Caco-2 (cell line): ENCODE measurements at regions not wholly inside any gene's neighbourhood (a gene's known extent, or its start where the extent isn't known, plus 50 kb on each side); places are given as distances from the start of the nearest gene placed in this dataset.

Experiments
- BruUV-seq: library from RNA; stranded (reverse); fragments of 400-500 nt; replicated peaks from 2 replicates; lab custom pipeline; 2021; lab: Mats Ljungman, UMichigan
- CTCF ChIA-PET: fragments of 300-600 bp; sonication (Branson Sonifier 250); formaldehyde crosslinking; loops from one replicate; lab custom pipeline; 2022; ENCODE audit warnings: antibody characterized with exemption; lab: Charles Lee
- POLR2A ChIA-PET: fragments of 300-600 bp; sonication (Branson Sonifier 250); formaldehyde crosslinking; loops from one replicate; lab custom pipeline; 2022; ENCODE audit warnings: antibody characterized with exemption; lab: Charles Lee
- DNase-seq, 2 experiments: peaks; one replicate each; pipeline versions ENCODE4 v3.0.0 to v3.0.0-alpha.2; 2020 to 2022
- H3K27me3 ChIP-seq: replicated peaks from 2 replicates; pipeline ENCODE4 v1.6.0; 2011; ENCODE audit warnings: low read length; ENCODE audit not compliant: control insufficient read depth, insufficient read depth
- H3K36me3 ChIP-seq: 2 replicates; pipeline ENCODE4 v1.5.1; 2011; ENCODE audit warnings: low read length; ENCODE audit not compliant: control insufficient read depth, insufficient read depth
- H3K4me1 ChIP-seq: fragments of 250-450 bp; sonication (Bioruptor Pico); 2 replicates; pipeline ENCODE4 v1.5.1; 2020; ENCODE audit warnings: mild to moderate bottlenecking
- H3K4me3 ChIP-seq: 2 replicates; pipeline ENCODE4 v1.5.1; 2011; ENCODE audit warnings: low read depth, mild to moderate bottlenecking, control low read depth, low read length
- H3K9me3 ChIP-seq: fragments of 250-450 bp; sonication (Bioruptor Pico); 2 replicates; pipeline ENCODE4 v1.5.1; 2020; ENCODE audit warnings: mild to moderate bottlenecking, moderate library complexity
- H3K27ac Mint-ChIP-seq: one replicate; pipeline ENCODE4 v1.8.0; 2022; ENCODE audit warnings: mixed read lengths; ENCODE audit not compliant: unreplicated experiment
- H3K27me3 Mint-ChIP-seq: one replicate; pipeline ENCODE4 v1.8.0; 2022; ENCODE audit warnings: mixed read lengths; ENCODE audit not compliant: insufficient read depth, unreplicated experiment
- H3K36me3 Mint-ChIP-seq: one replicate; pipeline ENCODE4 v1.8.0; 2022; ENCODE audit warnings: mild to moderate bottlenecking, mixed read lengths; ENCODE audit not compliant: insufficient read depth, unreplicated experiment
- H3K4me1 Mint-ChIP-seq: one replicate; pipeline ENCODE4 v1.8.0; 2022; ENCODE audit warnings: low read depth, mixed read lengths; ENCODE audit not compliant: unreplicated experiment
- H3K4me3 Mint-ChIP-seq: one replicate; pipeline ENCODE4 v1.8.0; 2022; ENCODE audit warnings: mild to moderate bottlenecking, moderate library complexity, mixed read lengths; ENCODE audit not compliant: unreplicated experiment
- H3K9me3 Mint-ChIP-seq: one replicate; pipeline ENCODE4 v1.8.0; 2022; ENCODE audit warnings: mixed read lengths; ENCODE audit not compliant: unreplicated experiment
- intact Hi-C: fragments of 100-400 bp; cut with micrococcal nuclease; formaldehyde crosslinking; loops from one replicate; pipeline ENCODE4 v1.10.0; 2022; ENCODE audit not compliant: unreplicated experiment
- TF ChIP-seq, protein P1 (sequence below), 2 experiments: fragments of 200-600 bp in 1 of 2; IDR thresholded peaks; 1 replicate in 1 of 2; 2 replicates in 1 of 2; pipeline versions ENCODE4 v1.5.1 to v1.8.0; 2011 to 2022; ENCODE audit warnings: antibody characterized with exemption in 1 of 2, control low read depth in 1 of 2, inconsistent platforms in 1 of 2, low read depth in 1 of 2, low read length in 1 of 2, mild to moderate bottlenecking in 1 of 2, moderate library complexity in 1 of 2; ENCODE audit not compliant: insufficient read depth in 1 of 2, severe bottlenecking in 1 of 2, unreplicated experiment in 1 of 2

DNA sequence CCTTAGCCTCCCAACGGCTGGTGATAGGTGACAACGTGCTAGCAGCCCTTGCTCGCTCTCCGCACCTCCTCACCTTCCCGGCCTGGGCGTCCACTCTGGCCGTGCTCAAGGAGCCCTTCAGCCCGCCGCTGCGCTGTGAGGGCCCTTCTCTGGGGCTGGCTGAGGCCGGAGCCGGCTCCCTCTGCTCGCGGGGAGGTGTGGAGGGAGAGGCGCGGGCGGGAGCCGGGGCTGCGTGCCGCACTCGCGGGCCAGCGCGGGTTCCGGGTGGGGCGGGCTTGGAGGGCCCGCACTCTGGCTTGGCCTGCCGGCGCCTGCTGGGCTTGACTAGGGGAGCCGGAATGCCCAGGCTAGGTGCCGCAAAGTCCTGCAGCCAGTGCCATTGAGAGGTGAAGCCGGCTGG lies 131.1 kb downstream of the CCER1 start:
- no TSS peak for BruUV-seq
- Mint-ChIP-seq H3K4me3 (no peak overlapping the region), H3K4me1 (no peaks in the 10 kb centered on the region), H3K27ac (no peak overlapping the region), H3K27me3 (no peaks in the 10 kb centered on the region), H3K36me3 (no peaks in the 10 kb centered on the region), H3K9me3 (no peaks in the 10 kb centered on the region)
- Histone ChIP-seq H3K36me3 (no peaks in the 10 kb centered on the region), H3K4me1 (no peaks in the 10 kb centered on the region; the same call in 1 of the 2 replicates), H3K4me3 (no peak overlapping the region), H3K9me3 (no peaks in the 10 kb centered on the region), H3K27me3 (no peaks in the 10 kb centered on the region)
- DNase-seq, result no peak
- ChIA-PET POLR2A (no interaction called here), CTCF (no interaction called here)
- TF ChIP-seq, protein P1, sequence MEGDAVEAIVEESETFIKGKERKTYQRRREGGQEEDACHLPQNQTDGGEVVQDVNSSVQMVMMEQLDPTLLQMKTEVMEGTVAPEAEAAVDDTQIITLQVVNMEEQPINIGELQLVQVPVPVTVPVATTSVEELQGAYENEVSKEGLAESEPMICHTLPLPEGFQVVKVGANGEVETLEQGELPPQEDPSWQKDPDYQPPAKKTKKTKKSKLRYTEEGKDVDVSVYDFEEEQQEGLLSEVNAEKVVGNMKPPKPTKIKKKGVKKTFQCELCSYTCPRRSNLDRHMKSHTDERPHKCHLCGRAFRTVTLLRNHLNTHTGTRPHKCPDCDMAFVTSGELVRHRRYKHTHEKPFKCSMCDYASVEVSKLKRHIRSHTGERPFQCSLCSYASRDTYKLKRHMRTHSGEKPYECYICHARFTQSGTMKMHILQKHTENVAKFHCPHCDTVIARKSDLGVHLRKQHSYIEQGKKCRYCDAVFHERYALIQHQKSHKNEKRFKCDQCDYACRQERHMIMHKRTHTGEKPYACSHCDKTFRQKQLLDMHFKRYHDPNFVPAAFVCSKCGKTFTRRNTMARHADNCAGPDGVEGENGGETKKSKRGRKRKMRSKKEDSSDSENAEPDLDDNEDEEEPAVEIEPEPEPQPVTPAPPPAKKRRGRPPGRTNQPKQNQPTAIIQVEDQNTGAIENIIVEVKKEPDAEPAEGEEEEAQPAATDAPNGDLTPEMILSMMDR (IDR thresholded peaks at IDR 0.05; ENCODE audit: insufficient read depth in 1 of 2, low read depth in 1 of 2, low read length in 1 of 2, severe bottlenecking in 1 of 2, unreplicated experiment in 1 of 2), result no peak
- intact Hi-C loops, result no loop called here

DNA sequence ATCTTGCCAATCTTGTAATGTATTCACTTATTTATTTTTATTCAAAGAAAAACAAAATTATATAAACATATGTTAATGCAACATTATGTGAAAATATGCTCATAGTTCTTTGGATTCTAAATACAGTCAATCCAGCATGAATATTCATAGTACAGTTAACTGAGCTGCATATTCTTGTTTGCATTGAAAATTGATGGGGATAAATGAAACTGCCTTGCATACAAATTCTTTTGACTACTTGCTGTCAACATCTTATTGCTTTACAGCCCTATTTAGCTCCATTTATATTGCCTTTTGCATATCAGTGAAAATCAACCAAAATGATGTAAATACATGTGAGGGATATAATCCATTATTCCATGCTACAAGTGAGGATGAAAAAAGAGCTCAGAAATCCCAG lies 135.3 kb downstream of the CCER1 start:
- intact Hi-C loops, result no loop called here
- Mint-ChIP-seq H3K4me1 (no peaks in the 10 kb centered on the region), H3K27me3 (no peaks in the 10 kb centered on the region), H3K36me3 (no peaks in the 10 kb centered on the region), H3K27ac (no peak overlapping the region), H3K4me3 (no peak overlapping the region), H3K9me3 (no peaks in the 10 kb centered on the region)
- Histone ChIP-seq H3K9me3 (no peaks in the 10 kb centered on the region), H3K4me3 (no peak overlapping the region), H3K36me3 (no peaks in the 10 kb centered on the region), H3K27me3 (no peaks in the 10 kb centered on the region), H3K4me1 (no peaks in the 10 kb centered on the region; the same call in 1 of the 2 replicates)
- TF ChIP-seq, protein P1 (IDR thresholded peaks at IDR 0.05; ENCODE audit: insufficient read depth in 1 of 2, low read depth in 1 of 2, low read length in 1 of 2, severe bottlenecking in 1 of 2, unreplicated experiment in 1 of 2), result no peak
- ChIA-PET POLR2A (no interaction called here), CTCF (no interaction called here)
- no TSS peak for BruUV-seq
- no peak for DNase-seq

DNA sequence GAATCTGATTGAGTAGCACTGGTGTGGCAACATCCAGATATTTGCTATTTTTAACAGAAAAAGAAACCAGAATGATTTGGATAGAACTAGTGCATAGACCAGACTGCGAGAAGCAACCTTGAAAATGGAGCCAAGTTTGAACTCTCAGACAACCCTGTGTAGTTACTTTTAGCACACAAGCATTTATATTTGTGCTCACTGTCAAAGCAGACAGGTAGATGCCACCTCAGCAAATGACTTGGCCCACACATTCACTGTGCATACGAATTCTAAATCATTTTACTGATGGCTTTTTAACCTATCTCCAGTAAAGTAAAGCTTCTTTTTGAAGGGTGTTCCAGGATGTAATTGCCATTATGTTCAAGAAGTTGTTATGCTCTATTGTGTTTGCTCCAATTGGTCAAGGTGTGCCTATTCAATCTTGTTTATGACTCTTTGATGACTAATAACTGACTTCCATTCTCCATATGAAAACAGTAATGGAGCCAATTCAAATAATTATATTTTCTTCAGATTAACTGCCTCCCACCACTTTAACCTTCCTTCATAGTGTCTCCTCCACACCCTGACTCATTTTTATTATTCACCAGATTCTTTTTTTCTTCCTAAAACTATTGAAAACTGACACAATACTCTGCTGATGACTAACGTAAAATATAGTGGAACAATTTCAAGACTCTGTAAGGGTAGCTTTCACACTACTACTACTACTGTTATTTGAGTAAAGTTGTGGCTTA lies 138.5 kb downstream of the CCER1 start:
- H3K9me3 ChIP-seq, result no peaks in the 10 kb centered on the region
- H3K9me3 Mint-ChIP-seq, result no peaks in the 10 kb centered on the region
- H3K27me3 ChIP-seq, result no peaks in the 10 kb centered on the region
- CTCF ChIA-PET, result no interaction called here
- H3K4me3 ChIP-seq, result no peak overlapping the region
- no peaks in the 10 kb centered on the region for H3K4me1 Mint-ChIP-seq
- no peak overlapping the region for H3K4me3 Mint-ChIP-seq
- H3K36me3 Mint-ChIP-seq, result no peaks in the 10 kb centered on the region
- intact Hi-C loops, result no loop called here
- H3K27ac Mint-ChIP-seq, result no peak overlapping the region
- POLR2A ChIA-PET, result no interaction called here
- H3K4me1 ChIP-seq, result no peaks in the 10 kb centered on the region; the same call in 1 of the 2 replicates
- H3K36me3 ChIP-seq, result no peaks in the 10 kb centered on the region
- H3K27me3 Mint-ChIP-seq, result no peaks in the 10 kb centered on the region
- no peak for DNase-seq
- TF ChIP-seq, protein P1 (IDR thresholded peaks at IDR 0.05; ENCODE audit: insufficient read depth in 1 of 2, low read depth in 1 of 2, low read length in 1 of 2, severe bottlenecking in 1 of 2, unreplicated experiment in 1 of 2), result no peak
- BruUV-seq, result no TSS peak
